HL-60 (cell line): ENCODE measurements at regions not wholly inside any gene's neighbourhood (a gene's known extent, or its start where the extent isn't known, plus 50 kb on each side); places are given as distances from the start of the nearest gene placed in this dataset.
"Not testable (repeated sequence)": the region's sequence is repeated elsewhere in the genome, so short reads cannot be mapped to it uniquely, and the experiment has no call there.

Experiments used
- DNase-seq, 2 experiments: peaks; one replicate each; pipeline ENCODE4 v3.0.0-alpha.2; 2010 to 2020; ENCODE audit warnings: low read depth in 1 of 2, low spot score in 1 of 2
- H3K27ac ChIP-seq: fragments of 250-450 bp; sonication (Bioruptor Pico); replicated peaks from 2 replicates; pipeline ENCODE4 v1.5.1; 2020; ENCODE audit warnings: mild to moderate bottlenecking, moderate library complexity
- H3K27me3 ChIP-seq: fragments of 250-450 bp; sonication (Bioruptor Pico); 2 replicates; pipeline ENCODE4 v1.5.1; 2021; ENCODE audit warnings: mild to moderate bottlenecking, moderate library complexity; ENCODE audit not compliant: insufficient read depth, poor library complexity, severe bottlenecking
- H3K4me3 ChIP-seq: replicated peaks from 2 replicates; pipeline ENCODE4 v1.5.1; 2011; ENCODE audit warnings: mild to moderate bottlenecking, control low read depth, low read length; ENCODE audit not compliant: insufficient read depth
- GABPA ChIP-seq: IDR thresholded peaks from 2 replicates; pipeline ENCODE4 v1.6.1; 2012; ENCODE audit warnings: low read depth
- POLR2AphosphoS5 ChIP-seq: IDR thresholded peaks from 2 replicates; pipeline ENCODE4 v1.6.1; 2012; ENCODE audit warnings: low read depth
- SPI1 ChIP-seq: IDR thresholded peaks from 2 replicates; pipeline ENCODE4 v1.6.1; 2012; ENCODE audit warnings: low read depth, mild to moderate bottlenecking, borderline replicate concordance
- TF ChIP-seq, protein P1 (sequence below): IDR thresholded peaks from 2 replicates; pipeline ENCODE4 v1.6.1; 2012; ENCODE audit warnings: low read depth; ENCODE audit not compliant: insufficient replicate concordance
- TF ChIP-seq, protein P2 (sequence below): IDR thresholded peaks from one replicate; pipeline ENCODE4 v1.5.1; 2011; ENCODE audit warnings: low read length, control low read depth, inconsistent platforms; ENCODE audit not compliant: insufficient read depth

DNA sequence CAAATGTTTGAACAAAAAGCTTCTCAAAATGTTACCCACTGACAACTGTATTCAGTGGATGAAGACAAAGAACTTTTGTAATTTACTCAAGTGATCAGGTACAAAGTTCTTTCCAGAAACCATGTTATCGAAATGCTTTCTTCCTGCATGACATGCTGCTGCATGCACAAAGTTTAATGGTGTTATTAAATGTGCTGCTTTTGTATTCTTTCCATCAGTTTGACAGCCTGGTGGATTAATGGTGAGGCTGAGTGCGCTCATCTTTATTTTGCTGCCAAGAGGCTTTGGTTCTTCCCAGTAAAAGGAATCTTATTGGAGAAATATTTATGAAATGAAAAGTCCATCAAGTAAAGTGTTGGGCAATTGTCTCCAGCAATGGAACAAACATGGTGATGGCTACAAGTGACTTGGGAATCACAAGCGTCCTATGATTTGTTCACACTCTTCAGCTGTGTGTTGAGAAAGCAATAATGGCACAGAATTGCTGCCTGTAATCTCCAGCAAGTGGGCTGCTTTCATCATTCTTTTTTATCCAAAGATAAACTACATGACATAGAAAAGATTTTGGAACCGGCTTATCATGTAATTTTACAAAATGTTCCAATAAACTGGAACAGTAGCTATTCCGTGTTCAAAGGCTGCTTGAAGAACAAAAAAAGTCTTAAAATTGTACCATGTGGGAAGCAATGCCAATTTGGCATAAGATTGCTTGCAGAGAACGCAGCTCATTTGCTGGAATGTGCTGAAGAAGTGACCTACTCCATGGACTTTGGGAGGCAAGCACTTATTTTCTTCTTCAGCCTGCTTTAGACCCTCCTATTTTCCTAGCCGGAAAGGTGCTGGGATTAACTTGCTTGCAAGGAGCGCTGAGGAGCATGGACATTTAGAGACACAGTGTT, 153.1 kb downstream of the HSD17B3 start:
- TF ChIP-seq POLR2AphosphoS5 (no peak), SPI1 (no peak), GABPA (no peak)
- TF ChIP-seq, protein P1, sequence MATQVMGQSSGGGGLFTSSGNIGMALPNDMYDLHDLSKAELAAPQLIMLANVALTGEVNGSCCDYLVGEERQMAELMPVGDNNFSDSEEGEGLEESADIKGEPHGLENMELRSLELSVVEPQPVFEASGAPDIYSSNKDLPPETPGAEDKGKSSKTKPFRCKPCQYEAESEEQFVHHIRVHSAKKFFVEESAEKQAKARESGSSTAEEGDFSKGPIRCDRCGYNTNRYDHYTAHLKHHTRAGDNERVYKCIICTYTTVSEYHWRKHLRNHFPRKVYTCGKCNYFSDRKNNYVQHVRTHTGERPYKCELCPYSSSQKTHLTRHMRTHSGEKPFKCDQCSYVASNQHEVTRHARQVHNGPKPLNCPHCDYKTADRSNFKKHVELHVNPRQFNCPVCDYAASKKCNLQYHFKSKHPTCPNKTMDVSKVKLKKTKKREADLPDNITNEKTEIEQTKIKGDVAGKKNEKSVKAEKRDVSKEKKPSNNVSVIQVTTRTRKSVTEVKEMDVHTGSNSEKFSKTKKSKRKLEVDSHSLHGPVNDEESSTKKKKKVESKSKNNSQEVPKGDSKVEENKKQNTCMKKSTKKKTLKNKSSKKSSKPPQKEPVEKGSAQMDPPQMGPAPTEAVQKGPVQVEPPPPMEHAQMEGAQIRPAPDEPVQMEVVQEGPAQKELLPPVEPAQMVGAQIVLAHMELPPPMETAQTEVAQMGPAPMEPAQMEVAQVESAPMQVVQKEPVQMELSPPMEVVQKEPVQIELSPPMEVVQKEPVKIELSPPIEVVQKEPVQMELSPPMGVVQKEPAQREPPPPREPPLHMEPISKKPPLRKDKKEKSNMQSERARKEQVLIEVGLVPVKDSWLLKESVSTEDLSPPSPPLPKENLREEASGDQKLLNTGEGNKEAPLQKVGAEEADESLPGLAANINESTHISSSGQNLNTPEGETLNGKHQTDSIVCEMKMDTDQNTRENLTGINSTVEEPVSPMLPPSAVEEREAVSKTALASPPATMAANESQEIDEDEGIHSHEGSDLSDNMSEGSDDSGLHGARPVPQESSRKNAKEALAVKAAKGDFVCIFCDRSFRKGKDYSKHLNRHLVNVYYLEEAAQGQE, result no peak
- TF ChIP-seq, protein P2, sequence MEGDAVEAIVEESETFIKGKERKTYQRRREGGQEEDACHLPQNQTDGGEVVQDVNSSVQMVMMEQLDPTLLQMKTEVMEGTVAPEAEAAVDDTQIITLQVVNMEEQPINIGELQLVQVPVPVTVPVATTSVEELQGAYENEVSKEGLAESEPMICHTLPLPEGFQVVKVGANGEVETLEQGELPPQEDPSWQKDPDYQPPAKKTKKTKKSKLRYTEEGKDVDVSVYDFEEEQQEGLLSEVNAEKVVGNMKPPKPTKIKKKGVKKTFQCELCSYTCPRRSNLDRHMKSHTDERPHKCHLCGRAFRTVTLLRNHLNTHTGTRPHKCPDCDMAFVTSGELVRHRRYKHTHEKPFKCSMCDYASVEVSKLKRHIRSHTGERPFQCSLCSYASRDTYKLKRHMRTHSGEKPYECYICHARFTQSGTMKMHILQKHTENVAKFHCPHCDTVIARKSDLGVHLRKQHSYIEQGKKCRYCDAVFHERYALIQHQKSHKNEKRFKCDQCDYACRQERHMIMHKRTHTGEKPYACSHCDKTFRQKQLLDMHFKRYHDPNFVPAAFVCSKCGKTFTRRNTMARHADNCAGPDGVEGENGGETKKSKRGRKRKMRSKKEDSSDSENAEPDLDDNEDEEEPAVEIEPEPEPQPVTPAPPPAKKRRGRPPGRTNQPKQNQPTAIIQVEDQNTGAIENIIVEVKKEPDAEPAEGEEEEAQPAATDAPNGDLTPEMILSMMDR, result no peak
- no peak for DNase-seq
- Histone ChIP-seq H3K27ac (peak overlapping the region; percentile 73), H3K27me3 (no peaks in the 10 kb centered on the region), H3K4me3 (no peak overlapping the region)

DNA sequence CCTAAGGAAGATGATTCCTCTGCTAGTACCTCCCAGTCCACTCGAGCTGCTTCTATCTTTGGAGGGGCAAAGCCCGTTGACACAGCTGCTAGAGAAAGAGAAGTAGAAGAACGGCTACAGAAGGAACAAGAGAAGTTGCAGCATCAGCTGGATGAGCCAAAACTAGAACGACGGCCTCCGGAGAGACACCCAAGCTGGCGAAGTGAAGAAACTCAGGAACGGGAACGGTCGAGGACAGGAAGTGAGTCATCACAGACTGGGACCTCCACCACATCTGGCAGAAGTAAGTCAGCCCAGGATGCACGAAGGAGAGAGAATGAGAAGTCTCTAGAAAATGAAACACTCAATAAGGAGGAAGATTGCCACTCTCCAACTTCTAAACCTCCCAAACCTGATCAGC, 154.9 kb downstream of the HSD17B3 start:
- H3K27ac ChIP-seq, result peak overlapping the region; percentile 73
- H3K4me3 ChIP-seq, H3K27me3 ChIP-seq: not testable (repeated sequence)
- TF ChIP-seq SPI1, result peak; percentile 44; the same call in 1 of the 2 replicates
- peak; percentile 41; the same call in 1 of the 2 replicates for TF ChIP-seq GABPA
- TF ChIP-seq POLR2AphosphoS5, result peak; percentile 84
- peak; percentile 78 to 95 for DNase-seq

DNA sequence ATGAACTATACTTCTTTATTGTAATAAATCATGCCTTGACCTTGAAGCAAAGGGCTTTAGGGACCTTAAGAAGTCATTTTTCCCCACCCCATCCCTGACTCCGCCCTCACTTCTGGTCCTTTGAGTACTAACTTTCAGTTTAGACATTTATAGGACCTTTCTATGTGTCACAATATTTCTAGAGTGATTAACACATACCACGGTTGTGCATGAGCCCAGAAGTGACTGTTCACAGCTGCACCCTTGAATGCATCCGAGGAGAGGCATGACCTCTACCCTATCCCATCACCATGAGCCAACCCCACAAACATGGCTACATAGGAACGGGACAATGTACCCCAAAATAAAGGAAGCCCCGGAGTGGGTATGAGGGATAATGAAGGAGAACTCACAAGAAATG, 160.3 kb downstream of the HSD17B3 start:
- no peak for DNase-seq
- no peak overlapping the region for H3K27ac ChIP-seq
- TF ChIP-seq, protein P1, result no peak
- TF ChIP-seq, protein P2, result no peak
- TF ChIP-seq POLR2AphosphoS5, result no peak
- no peak for TF ChIP-seq SPI1

DNA sequence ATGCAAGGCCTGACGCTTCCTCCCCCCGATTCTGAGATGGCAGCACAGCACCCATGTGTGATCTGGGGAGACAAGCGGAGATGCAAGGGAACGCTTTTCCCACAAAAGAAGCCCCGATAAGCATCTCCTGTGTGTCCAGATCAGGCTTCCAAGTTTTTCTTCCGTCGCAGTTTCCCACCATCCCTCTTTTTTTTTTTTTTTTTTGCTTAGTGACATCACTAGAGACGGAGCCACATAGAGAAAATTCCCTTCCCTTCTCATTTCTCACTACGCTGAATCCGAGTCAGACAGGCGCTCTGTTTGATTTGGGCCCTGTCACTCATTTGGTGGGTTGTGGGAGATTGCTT, 160.9 kb downstream of the HSD17B3 start:
- H3K27me3 ChIP-seq, result no peaks in the 10 kb centered on the region
- H3K4me3 ChIP-seq, result no peak overlapping the region
- DNase-seq, result no peak
- H3K27ac ChIP-seq, result no peak overlapping the region
- TF ChIP-seq, protein P2, result no peak
- TF ChIP-seq GABPA (no peak), POLR2AphosphoS5 (no peak)
- TF ChIP-seq, protein P1, result no peak

More for the DNA sequence above, 160.3 kb downstream of the HSD17B3 start:
- Histone ChIP-seq H3K27me3 (no peaks in the 10 kb centered on the region), H3K4me3 (no peak overlapping the region)
